Osteocyte (in vitro differentiated cells): ENCODE measurements at regions not wholly inside any gene's neighbourhood (a gene's known extent, or its start where the extent isn't known, plus 50 kb on each side); places are given as distances from the start of the nearest gene placed in this dataset.

Experiments
- DNase-seq: peaks from one replicate; pipeline ENCODE4 v3.0.0; 2021; ENCODE audit warnings: mixed read lengths; ENCODE audit not compliant: unreplicated experiment; ENCODE audit errors: extremely low spot score
- H3K27ac Mint-ChIP-seq: one replicate; pipeline ENCODE4 v1.8.0; 2021; ENCODE audit warnings: mild to moderate bottlenecking, mixed read lengths; ENCODE audit not compliant: unreplicated experiment
- H3K27me3 Mint-ChIP-seq: one replicate; pipeline ENCODE4 v1.8.0; 2021; ENCODE audit warnings: mixed read lengths; ENCODE audit not compliant: unreplicated experiment
- H3K36me3 Mint-ChIP-seq: one replicate; pipeline ENCODE4 v1.8.0; 2021; ENCODE audit warnings: mixed read lengths; ENCODE audit not compliant: unreplicated experiment
- H3K4me1 Mint-ChIP-seq: one replicate; pipeline ENCODE4 v1.8.0; 2021; ENCODE audit warnings: mixed read lengths; ENCODE audit not compliant: unreplicated experiment
- H3K4me3 Mint-ChIP-seq: one replicate; pipeline ENCODE4 v1.8.0; 2021; ENCODE audit warnings: mild to moderate bottlenecking, moderate library complexity, mixed read lengths; ENCODE audit not compliant: unreplicated experiment
- H3K9me3 Mint-ChIP-seq: one replicate; pipeline ENCODE4 v1.8.0; 2021; ENCODE audit warnings: mixed read lengths; ENCODE audit not compliant: unreplicated experiment
- TF ChIP-seq, protein P1 (sequence below): fragments of 200-600 bp; sonication (generic); IDR thresholded peaks from 2 replicates; pipeline ENCODE4 v1.5.0; 2021; ENCODE audit warnings: antibody characterized with exemption, mild to moderate bottlenecking, moderate library complexity

DNA sequence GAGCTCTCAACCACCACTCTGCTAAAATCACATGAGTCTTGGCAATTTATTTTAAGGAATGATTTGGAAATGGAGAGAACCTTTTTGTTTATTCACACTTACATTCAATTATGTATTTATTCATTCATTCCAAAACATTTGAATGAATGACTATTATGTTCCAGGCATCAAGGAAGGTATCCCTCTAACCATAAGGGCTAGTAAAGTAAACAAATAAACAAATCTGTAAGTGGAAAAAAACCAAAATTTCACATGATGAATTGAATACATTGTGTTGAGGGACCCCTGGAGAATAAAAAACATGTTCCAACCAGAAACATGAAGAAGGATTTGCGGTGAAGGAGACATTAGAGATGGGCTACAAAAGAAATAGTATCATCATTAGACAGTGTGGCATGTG lies 677.8 kb downstream of the TOX3 start:
- H3K27ac Mint-ChIP-seq, result no peak overlapping the region

DNA sequence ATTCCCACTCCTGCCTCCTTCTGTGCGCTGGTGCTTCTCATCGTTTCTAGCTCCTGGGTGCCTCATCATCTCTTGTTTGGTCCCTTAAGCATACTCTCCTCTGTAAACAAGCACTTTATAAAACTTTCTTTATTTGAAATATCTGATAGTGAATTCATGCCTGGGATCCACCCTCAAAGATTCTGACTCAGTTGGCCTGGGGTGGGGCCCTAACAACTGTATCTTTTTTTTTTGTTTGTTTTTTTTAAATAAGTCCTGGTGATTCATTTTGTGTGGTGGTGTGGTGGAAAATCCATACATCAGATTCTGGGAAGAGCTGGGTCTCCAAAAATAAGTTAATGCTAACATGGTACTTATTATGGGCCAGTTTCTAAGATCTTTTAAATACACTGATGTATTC lies 678.3 kb downstream of the TOX3 start:
- H3K4me3 Mint-ChIP-seq, result no peak overlapping the region
- no peaks in the 10 kb centered on the region for H3K4me1 Mint-ChIP-seq
- peaks cover 19% of the 10 kb centered on the region for H3K27me3 Mint-ChIP-seq
- no peak overlapping the region for H3K27ac Mint-ChIP-seq
- no peaks in the 10 kb centered on the region for H3K9me3 Mint-ChIP-seq
- TF ChIP-seq, protein P1, sequence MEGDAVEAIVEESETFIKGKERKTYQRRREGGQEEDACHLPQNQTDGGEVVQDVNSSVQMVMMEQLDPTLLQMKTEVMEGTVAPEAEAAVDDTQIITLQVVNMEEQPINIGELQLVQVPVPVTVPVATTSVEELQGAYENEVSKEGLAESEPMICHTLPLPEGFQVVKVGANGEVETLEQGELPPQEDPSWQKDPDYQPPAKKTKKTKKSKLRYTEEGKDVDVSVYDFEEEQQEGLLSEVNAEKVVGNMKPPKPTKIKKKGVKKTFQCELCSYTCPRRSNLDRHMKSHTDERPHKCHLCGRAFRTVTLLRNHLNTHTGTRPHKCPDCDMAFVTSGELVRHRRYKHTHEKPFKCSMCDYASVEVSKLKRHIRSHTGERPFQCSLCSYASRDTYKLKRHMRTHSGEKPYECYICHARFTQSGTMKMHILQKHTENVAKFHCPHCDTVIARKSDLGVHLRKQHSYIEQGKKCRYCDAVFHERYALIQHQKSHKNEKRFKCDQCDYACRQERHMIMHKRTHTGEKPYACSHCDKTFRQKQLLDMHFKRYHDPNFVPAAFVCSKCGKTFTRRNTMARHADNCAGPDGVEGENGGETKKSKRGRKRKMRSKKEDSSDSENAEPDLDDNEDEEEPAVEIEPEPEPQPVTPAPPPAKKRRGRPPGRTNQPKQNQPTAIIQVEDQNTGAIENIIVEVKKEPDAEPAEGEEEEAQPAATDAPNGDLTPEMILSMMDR, result no peak
- DNase-seq, result no peak
- H3K36me3 Mint-ChIP-seq, result no peaks in the 10 kb centered on the region

More for the DNA sequence above, 677.8 kb downstream of the TOX3 start:
- H3K9me3 Mint-ChIP-seq, result no peaks in the 10 kb centered on the region
- H3K36me3 Mint-ChIP-seq, result no peaks in the 10 kb centered on the region
- no peaks in the 10 kb centered on the region for H3K4me1 Mint-ChIP-seq
- no peak overlapping the region for H3K4me3 Mint-ChIP-seq
- no peak for DNase-seq
- peaks cover 22% of the 10 kb centered on the region for H3K27me3 Mint-ChIP-seq
- TF ChIP-seq, protein P1, result no peak

- TF ChIP-seq, protein P1, result no peak
- Mint-ChIP-seq H3K9me3 (no peaks in the 10 kb centered on the region), H3K36me3 (no peaks in the 10 kb centered on the region), H3K27me3 (peaks cover 14% of the 10 kb centered on the region), H3K4me3 (no peak overlapping the region), H3K27ac (no peak overlapping the region), H3K4me1 (no peaks in the 10 kb centered on the region)
- DNase-seq, result no peak
These were observed 679.4 kb downstream of the TOX3 start for GRCh38 chr16:51867386-51868065.

DNA sequence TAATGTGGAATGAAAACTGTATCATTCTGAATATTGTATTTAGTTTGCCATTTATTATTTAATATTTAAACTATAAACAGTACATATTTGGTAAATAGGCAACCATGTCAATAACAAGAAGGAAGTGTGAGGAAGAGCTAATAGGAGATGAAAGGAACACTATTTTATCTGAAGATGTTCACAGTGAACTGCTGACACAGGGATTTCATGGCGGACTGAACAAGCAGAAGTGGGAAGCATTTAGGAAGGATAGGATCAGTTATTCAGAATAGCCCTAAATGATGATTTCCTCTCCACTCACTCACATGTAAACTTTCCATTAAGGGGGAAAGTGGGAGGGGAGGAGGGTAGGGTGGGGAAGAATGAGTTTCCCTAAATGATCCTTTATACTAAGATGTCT lies 682.4 kb downstream of the TOX3 start:
- peaks cover 3% of the 10 kb centered on the region for H3K27me3 Mint-ChIP-seq
- H3K9me3 Mint-ChIP-seq, result no peaks in the 10 kb centered on the region

GRCh38 chr16:51854401-51854951 lies 692.5 kb downstream of the TOX3 start:
- no peak for DNase-seq
- peaks cover 4% of the 10 kb centered on the region for H3K9me3 Mint-ChIP-seq
- H3K4me1 Mint-ChIP-seq, result no peaks in the 10 kb centered on the region
- no peaks in the 10 kb centered on the region for H3K36me3 Mint-ChIP-seq
- TF ChIP-seq, protein P1, result no peak
- no peaks in the 10 kb centered on the region for H3K27me3 Mint-ChIP-seq
- H3K27ac Mint-ChIP-seq, result no peak overlapping the region
- H3K4me3 Mint-ChIP-seq, result no peak overlapping the region

More for the DNA sequence above, 682.4 kb downstream of the TOX3 start:
- Mint-ChIP-seq H3K36me3 (no peaks in the 10 kb centered on the region), H3K27ac (no peak overlapping the region), H3K4me1 (no peaks in the 10 kb centered on the region), H3K4me3 (no peak overlapping the region)
- TF ChIP-seq, protein P1, result no peak
- no peak for DNase-seq
